ENCODE measurements at regions not wholly inside any gene's neighbourhood (a gene's known extent, or its start where the extent isn't known, plus 50 kb on each side); places are given as distances from the start of the nearest gene placed in this dataset.

DNA sequence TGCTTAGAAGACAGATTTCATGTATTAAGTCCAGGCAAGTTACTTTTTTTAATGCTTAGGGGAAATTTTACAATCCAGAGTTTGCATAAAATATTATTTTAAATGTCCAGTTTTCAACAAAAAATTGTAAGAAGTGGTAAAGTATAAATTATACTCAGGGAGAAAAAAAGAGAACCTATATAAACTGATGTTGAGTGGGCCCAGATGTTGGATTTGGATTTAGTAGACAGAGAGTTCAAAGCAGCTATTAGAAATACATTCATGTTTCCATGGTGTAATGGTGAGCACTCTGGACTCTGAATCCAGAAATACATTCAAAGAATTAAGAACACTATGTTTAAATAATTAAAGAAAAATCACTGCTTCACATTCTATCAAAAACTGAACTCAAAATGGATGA lies 349.9 kb upstream of the ZNF507 start:
- no peak for TF ChIP-seq SPI1 (IDR thresholded peaks at IDR 0.05; ENCODE audit: borderline replicate concordance, low read depth)
- no peak for TF ChIP-seq GABPA (IDR thresholded peaks at IDR 0.05; ENCODE audit: low read depth)
- TF ChIP-seq REST (IDR thresholded peaks at IDR 0.05; ENCODE audit: insufficient replicate concordance, low read depth), result no peak

DNA sequence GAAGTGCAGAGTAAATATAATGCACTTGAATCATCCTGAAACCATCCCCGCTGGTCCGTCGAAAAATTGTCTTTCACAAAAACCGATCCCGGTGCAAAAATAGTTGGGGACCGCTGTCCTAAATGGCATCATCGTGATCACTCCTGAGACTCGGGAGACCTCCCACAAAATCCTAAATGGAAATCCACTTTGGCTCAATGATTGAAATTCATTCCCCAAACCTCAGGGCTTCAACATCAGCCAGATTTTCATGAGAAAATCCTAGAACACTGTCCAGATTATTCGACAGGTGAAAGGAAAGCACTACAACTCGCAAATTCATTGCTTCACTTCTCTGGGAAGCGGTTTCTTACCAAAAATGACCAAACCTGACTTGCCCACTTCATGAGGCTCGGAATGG lies 335.3 kb upstream of the ZNF507 start:
- Histone ChIP-seq H3K27me3 (ENCODE audit: insufficient read depth, poor library complexity, severe bottlenecking) (no peaks in the 10 kb centered on the region), H3K4me3 (replicated peaks; ENCODE audit: insufficient read depth, low read length) (no peak overlapping the region), H3K27ac (replicated peaks) (no peak overlapping the region)
- DNase-seq (ENCODE audit: low read depth in 1 of 2, low spot score in 1 of 2), result no peak
- no peak for TF ChIP-seq REST (IDR thresholded peaks at IDR 0.05; ENCODE audit: insufficient replicate concordance, low read depth)
- no peak for TF ChIP-seq SPI1 (IDR thresholded peaks at IDR 0.05; ENCODE audit: borderline replicate concordance, low read depth)
- TF ChIP-seq GABPA (IDR thresholded peaks at IDR 0.05; ENCODE audit: low read depth), result no peak
- no peak for TF ChIP-seq CTCF (IDR thresholded peaks at IDR 0.05; ENCODE audit: insufficient read depth, low read length)
- no peak for TF ChIP-seq POLR2AphosphoS5 (IDR thresholded peaks at IDR 0.05; ENCODE audit: low read depth)

More for the DNA sequence above, 349.9 kb upstream of the ZNF507 start:
- Histone ChIP-seq H3K4me3 (replicated peaks; ENCODE audit: insufficient read depth, low read length) (no peak overlapping the region), H3K27me3 (ENCODE audit: insufficient read depth, poor library complexity, severe bottlenecking) (no peaks in the 10 kb centered on the region), H3K27ac (replicated peaks) (no peak overlapping the region)
- no peak for DNase-seq (ENCODE audit: low read depth in 1 of 2, low spot score in 1 of 2)

DNA sequence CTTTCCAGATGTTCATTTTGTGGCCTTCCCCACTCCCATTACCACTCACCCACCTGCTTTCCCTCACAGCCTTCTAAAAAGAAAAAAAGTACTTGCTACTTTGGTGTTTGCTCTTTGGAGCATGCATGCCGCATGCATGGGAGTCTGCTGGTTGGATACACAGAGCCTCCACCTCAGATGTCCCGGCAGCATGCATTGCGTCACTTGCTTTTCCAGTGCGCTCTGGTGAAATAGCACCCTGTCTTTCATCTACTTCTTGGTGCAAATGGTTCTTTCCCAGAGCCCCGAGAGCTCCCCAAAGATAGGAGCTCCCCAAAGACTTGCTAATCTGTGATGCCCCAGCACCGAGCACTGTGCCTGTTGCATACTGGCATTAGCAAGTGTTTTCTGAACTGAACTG lies 333.2 kb upstream of the ZNF507 start:
- Histone ChIP-seq H3K27me3 (ENCODE audit: insufficient read depth, poor library complexity, severe bottlenecking) (no peaks in the 10 kb centered on the region), H3K27ac (replicated peaks) (no peak overlapping the region), H3K4me3 (replicated peaks; ENCODE audit: insufficient read depth, low read length) (no peak overlapping the region)
- TF ChIP-seq SPI1 (IDR thresholded peaks at IDR 0.05; ENCODE audit: borderline replicate concordance, low read depth) (no peak), POLR2AphosphoS5 (IDR thresholded peaks at IDR 0.05; ENCODE audit: low read depth) (no peak), REST (IDR thresholded peaks at IDR 0.05; ENCODE audit: insufficient replicate concordance, low read depth) (no peak), GABPA (IDR thresholded peaks at IDR 0.05; ENCODE audit: low read depth) (no peak), CTCF (IDR thresholded peaks at IDR 0.05; ENCODE audit: insufficient read depth, low read length) (no peak)
- DNase-seq (ENCODE audit: low read depth in 1 of 2, low spot score in 1 of 2), result no peak

All from HL-60 (cell line).